ENCODE measurements at regions not wholly inside any gene's neighbourhood (a gene's known extent, or its start where the extent isn't known, plus 50 kb on each side); places are given as distances from the start of the nearest gene placed in this dataset.

- no peak for DNase-seq (ENCODE audit: insufficient read length, low spot score)
- no peak for FAIRE-seq
Measured at GRCh38 chr15:93235926-93236780, 147.1 kb upstream of the RGMA start.

GRCh38 chr15:93235269-93235668 is 146.3 kb upstream of the RGMA start:
- no peak for DNase-seq (ENCODE audit: insufficient read length, low spot score)
- no peak for FAIRE-seq

GRCh38 chr15:93233710-93234109 is 144.7 kb upstream of the RGMA start:
- DNase-seq (ENCODE audit: insufficient read length, low spot score) (no peak), FAIRE-seq (no peak)

GRCh38 chr15:93232845-93233244 is 143.8 kb upstream of the RGMA start:
- no peak for FAIRE-seq
- no peak for DNase-seq (ENCODE audit: insufficient read length, low spot score)

GRCh38 chr15:93231994-93232393 is 143.0 kb upstream of the RGMA start:
- DNase-seq (ENCODE audit: insufficient read length, low spot score), result no peak
- FAIRE-seq, result no peak

GRCh38 chr15:93231261-93231925 is 142.4 kb upstream of the RGMA start:
- FAIRE-seq (no peak), DNase-seq (ENCODE audit: insufficient read length, low spot score) (no peak)

- FAIRE-seq (no peak), DNase-seq (ENCODE audit: insufficient read length, low spot score) (no peak)
Measured at GRCh38 chr15:93228546-93228945, 139.5 kb upstream of the RGMA start.

- no peak for FAIRE-seq
Measured at GRCh38 chr15:93223803-93224202, 134.8 kb upstream of the RGMA start.

GRCh38 chr15:93221759-93222158 is 132.7 kb upstream of the RGMA start:
- FAIRE-seq (no peak), DNase-seq (ENCODE audit: insufficient read length, low spot score) (no peak)

More at GRCh38 chr15:93223803-93224202, 134.8 kb upstream of the RGMA start:
- no peak for DNase-seq (ENCODE audit: insufficient read length, low spot score)

GRCh38 chr15:93219859-93220420 is 130.9 kb upstream of the RGMA start:
- FAIRE-seq (no peak), DNase-seq (ENCODE audit: insufficient read length, low spot score) (no peak)

GRCh38 chr15:93217343-93217742 is 128.3 kb upstream of the RGMA start:
- DNase-seq (ENCODE audit: insufficient read length, low spot score) (no peak), FAIRE-seq (no peak)

- DNase-seq (ENCODE audit: insufficient read length, low spot score), result no peak
- FAIRE-seq, result no peak
Measured at GRCh38 chr15:93214106-93214505, 125.1 kb upstream of the RGMA start.

GRCh38 chr15:93213281-93213680 is 124.3 kb upstream of the RGMA start:
- FAIRE-seq, result no peak

GRCh38 chr15:93212578-93212977 is 123.6 kb upstream of the RGMA start:
- FAIRE-seq (no peak), DNase-seq (ENCODE audit: insufficient read length, low spot score) (no peak)

More at GRCh38 chr15:93213281-93213680, 124.3 kb upstream of the RGMA start:
- DNase-seq (ENCODE audit: insufficient read length, low spot score), result no peak

- no peak for DNase-seq (ENCODE audit: insufficient read length, low spot score)
- no peak for FAIRE-seq
Measured at GRCh38 chr15:93210995-93211394, 122.0 kb upstream of the RGMA start.

- FAIRE-seq (no peak), DNase-seq (ENCODE audit: insufficient read length, low spot score) (no peak)
Measured at GRCh38 chr15:93209690-93210445, 120.9 kb upstream of the RGMA start.

GRCh38 chr15:93206893-93207292 is 117.9 kb upstream of the RGMA start:
- FAIRE-seq (no peak), DNase-seq (ENCODE audit: insufficient read length, low spot score) (no peak)

- DNase-seq (ENCODE audit: insufficient read length, low spot score), result no peak
- no peak for FAIRE-seq
Measured at GRCh38 chr15:93205413-93205812, 116.4 kb upstream of the RGMA start.

GRCh38 chr15:93203036-93203435 is 114.0 kb upstream of the RGMA start:
- DNase-seq (ENCODE audit: insufficient read length, low spot score) (no peak), FAIRE-seq (no peak)

GRCh38 chr15:93202405-93202804 is 113.4 kb upstream of the RGMA start:
- DNase-seq (ENCODE audit: insufficient read length, low spot score), result no peak
- no peak for FAIRE-seq

- no peak for DNase-seq (ENCODE audit: insufficient read length, low spot score)
- FAIRE-seq, result no peak
Measured at GRCh38 chr15:93201940-93202339, 112.9 kb upstream of the RGMA start.
